ENCODE measurements at regions not wholly inside any gene's neighbourhood (a gene's known extent, or its start where the extent isn't known, plus 50 kb on each side); places are given as distances from the start of the nearest gene placed in this dataset.

DNA sequence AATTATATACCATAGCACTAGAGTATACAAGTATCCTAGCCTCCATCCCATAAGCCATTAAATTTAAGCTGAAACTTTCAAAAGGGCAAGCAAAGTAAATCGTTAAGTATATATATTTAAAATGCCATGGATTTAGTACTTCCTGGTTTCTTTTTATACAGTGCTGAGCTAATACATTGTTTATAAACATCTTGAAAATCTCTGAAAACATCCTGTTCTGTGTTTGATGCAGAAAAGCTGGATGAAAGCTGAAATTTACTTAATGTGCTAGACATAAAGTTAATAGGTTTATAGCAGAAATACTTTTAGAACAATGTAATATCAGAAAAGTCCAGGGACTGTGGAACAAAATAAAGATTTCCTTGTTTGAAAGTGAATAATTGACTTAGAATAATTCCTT, 875.4 kb downstream of the SLITRK6 start:
- intact Hi-C loops (cut with DNase I; ENCODE audit: low total_unique reads) = no loop called here
- Histone ChIP-seq H3K27ac (no peak overlapping the region), H3K4me3 (no peak overlapping the region), H3K36me3 (no peaks in the 10 kb centered on the region), H3K27me3 (no peaks in the 10 kb centered on the region), H3K4me1 (no peaks in the 10 kb centered on the region), H3K9me3 (no peaks in the 10 kb centered on the region)
- TF ChIP-seq POLR2AphosphoS5 (IDR thresholded peaks at IDR 0.05) = no peak
- TF ChIP-seq POLR2A (IDR thresholded peaks at IDR 0.05) = no peak
- TF ChIP-seq, protein P1, sequence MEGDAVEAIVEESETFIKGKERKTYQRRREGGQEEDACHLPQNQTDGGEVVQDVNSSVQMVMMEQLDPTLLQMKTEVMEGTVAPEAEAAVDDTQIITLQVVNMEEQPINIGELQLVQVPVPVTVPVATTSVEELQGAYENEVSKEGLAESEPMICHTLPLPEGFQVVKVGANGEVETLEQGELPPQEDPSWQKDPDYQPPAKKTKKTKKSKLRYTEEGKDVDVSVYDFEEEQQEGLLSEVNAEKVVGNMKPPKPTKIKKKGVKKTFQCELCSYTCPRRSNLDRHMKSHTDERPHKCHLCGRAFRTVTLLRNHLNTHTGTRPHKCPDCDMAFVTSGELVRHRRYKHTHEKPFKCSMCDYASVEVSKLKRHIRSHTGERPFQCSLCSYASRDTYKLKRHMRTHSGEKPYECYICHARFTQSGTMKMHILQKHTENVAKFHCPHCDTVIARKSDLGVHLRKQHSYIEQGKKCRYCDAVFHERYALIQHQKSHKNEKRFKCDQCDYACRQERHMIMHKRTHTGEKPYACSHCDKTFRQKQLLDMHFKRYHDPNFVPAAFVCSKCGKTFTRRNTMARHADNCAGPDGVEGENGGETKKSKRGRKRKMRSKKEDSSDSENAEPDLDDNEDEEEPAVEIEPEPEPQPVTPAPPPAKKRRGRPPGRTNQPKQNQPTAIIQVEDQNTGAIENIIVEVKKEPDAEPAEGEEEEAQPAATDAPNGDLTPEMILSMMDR (IDR thresholded peaks at IDR 0.05) = no peak
- no peak for DNase-seq (ENCODE audit: low spot score in 2 of 2)

DNA sequence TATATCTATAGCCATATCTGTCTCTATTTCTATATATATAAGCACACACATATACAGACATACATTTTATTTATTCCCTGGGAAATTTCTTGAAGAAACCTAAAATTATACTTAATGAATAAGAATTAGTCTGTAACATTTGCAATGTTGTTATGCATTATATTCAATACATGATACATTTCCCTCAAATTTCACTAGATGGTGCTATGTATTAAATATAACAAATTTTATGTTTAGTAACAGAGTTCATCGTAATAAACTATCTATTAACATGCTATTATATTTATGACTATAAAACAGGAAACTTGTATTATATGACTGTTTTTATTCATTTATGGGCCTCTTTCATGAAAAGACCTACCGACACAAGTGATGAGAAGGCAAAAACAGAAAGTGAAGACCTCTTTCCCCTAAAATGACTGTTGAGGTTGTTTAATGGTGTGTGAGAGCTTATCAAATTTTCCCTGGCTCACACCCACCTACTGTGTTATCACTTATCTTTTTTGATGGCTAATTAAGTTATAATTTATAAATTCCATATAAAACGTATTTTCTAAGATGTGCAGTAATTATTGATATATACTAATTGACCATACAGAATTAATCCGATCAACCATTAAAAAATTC, 881.9 kb downstream of the SLITRK6 start:
- no peaks in the 10 kb centered on the region for H3K9me3 ChIP-seq
- DNase-seq (ENCODE audit: low spot score in 2 of 2) = no peak
- no peak overlapping the region for H3K27ac ChIP-seq
- TF ChIP-seq, protein P1 (IDR thresholded peaks at IDR 0.05) = peak in 2 of 3 donors; percentile 29 to 55
- TF ChIP-seq POLR2A (IDR thresholded peaks at IDR 0.05) = no peak
- no peaks in the 10 kb centered on the region for H3K36me3 ChIP-seq
- no peaks in the 10 kb centered on the region for H3K4me1 ChIP-seq
- H3K4me3 ChIP-seq = no peak overlapping the region
- intact Hi-C loops (cut with DNase I; ENCODE audit: low total_unique reads) = no loop called here
- no peaks in the 10 kb centered on the region for H3K27me3 ChIP-seq

DNA sequence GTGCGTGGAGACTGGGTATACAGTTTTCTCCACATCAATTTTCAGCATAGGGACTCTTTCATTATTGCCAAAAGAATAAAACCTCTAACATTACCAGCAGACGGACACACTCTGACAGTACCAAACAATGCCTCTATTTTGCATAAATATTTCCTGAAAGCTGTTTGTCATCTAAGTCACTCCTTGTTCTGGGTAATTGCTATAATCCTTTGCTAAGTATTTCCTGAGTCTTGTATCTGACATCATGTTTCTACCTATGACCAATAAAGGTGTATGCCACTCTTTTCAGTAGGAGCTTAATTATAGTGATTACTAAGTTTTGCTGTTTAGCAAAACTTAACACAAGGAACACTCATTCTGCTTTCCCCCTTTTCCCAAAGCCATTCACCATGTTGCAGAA, 886.5 kb downstream of the SLITRK6 start:
- Histone ChIP-seq H3K4me1 (no peaks in the 10 kb centered on the region), H3K36me3 (no peaks in the 10 kb centered on the region), H3K9me3 (no peaks in the 10 kb centered on the region), H3K27me3 (no peaks in the 10 kb centered on the region), H3K4me3 (no peak overlapping the region), H3K27ac (no peak overlapping the region)
- DNase-seq (ENCODE audit: low spot score in 2 of 2) = no peak
- intact Hi-C loops (cut with DNase I; ENCODE audit: low total_unique reads) = no loop called here
- TF ChIP-seq, protein P1 (IDR thresholded peaks at IDR 0.05) = no peak
- TF ChIP-seq POLR2AphosphoS5 (IDR thresholded peaks at IDR 0.05) = no peak

DNA sequence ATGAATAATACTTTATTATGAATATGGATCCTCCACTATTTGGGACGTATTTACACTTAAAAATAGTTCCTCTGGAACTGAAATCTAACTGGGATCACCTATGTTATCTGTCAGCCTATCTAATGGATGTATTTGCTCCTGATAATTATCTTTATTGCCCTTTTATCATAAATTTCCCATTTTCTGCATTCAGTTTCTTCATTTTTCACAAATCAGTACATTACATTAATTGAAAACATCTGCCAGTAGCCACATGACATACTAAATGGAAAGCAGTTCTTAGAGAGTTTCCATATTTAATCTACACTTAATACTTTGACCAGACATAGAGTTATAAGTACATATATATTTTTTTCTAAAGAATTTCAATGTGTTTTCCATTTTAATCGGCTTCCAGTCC, 888.8 kb downstream of the SLITRK6 start:
- H3K4me1 ChIP-seq = no peaks in the 10 kb centered on the region
- TF ChIP-seq POLR2AphosphoS5 (IDR thresholded peaks at IDR 0.05) (no peak), POLR2A (IDR thresholded peaks at IDR 0.05) (no peak)
- TF ChIP-seq, protein P1 (IDR thresholded peaks at IDR 0.05) = no peak
- H3K27me3 ChIP-seq = no peaks in the 10 kb centered on the region
- no peak overlapping the region for H3K4me3 ChIP-seq
- no peak for DNase-seq (ENCODE audit: low spot score in 2 of 2)
- no peak overlapping the region for H3K27ac ChIP-seq
- H3K36me3 ChIP-seq = no peaks in the 10 kb centered on the region
- no peaks in the 10 kb centered on the region for H3K9me3 ChIP-seq
- intact Hi-C loops (cut with DNase I; ENCODE audit: low total_unique reads) = no loop called here

DNA sequence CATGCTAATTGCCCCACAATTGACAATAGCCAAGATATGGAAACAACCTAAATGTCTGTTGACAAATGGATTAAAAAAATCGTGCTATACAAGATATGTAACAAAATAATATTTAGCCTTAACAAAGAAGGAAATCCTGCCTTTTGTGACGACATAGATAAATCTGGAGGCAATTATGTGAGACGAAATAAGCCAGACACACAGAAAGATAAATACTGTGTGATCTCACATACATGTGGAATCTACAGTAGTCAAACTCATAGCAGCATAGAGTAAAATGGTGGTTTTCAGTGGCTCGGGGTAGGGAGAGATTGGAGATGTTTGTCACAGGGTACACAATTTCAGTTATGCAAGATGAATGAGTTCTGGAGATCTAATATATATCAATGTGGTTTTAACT, 895.8 kb downstream of the SLITRK6 start:
- intact Hi-C loops (cut with DNase I; ENCODE audit: low total_unique reads) = no loop called here
- Histone ChIP-seq H3K27me3 (no peaks in the 10 kb centered on the region), H3K27ac (no peak overlapping the region), H3K4me3 (no peak overlapping the region), H3K9me3 (no peaks in the 10 kb centered on the region), H3K36me3 (no peaks in the 10 kb centered on the region), H3K4me1 (no peaks in the 10 kb centered on the region)
- TF ChIP-seq, protein P1 (IDR thresholded peaks at IDR 0.05) = no peak
- TF ChIP-seq POLR2A (IDR thresholded peaks at IDR 0.05) = no peak
- TF ChIP-seq POLR2AphosphoS5 (IDR thresholded peaks at IDR 0.05) = no peak
- no peak for DNase-seq (ENCODE audit: low spot score in 2 of 2)

All from breast epithelium (tissue), 4 donors.